Calu3 (cell line): ENCODE measurements at regions not wholly inside any gene's neighbourhood (a gene's known extent, or its start where the extent isn't known, plus 50 kb on each side); places are given as distances from the start of the nearest gene placed in this dataset.

Experiments
- BruUV-seq: library from RNA; stranded (reverse); fragments of 400-500 nt; replicated peaks from 2 replicates; lab custom pipeline; 2021; lab: Mats Ljungman, UMichigan
- CTCF ChIA-PET: fragments of 300-600 bp; sonication (Branson Sonifier 250); formaldehyde crosslinking; loops from one replicate; lab custom pipeline; 2022; ENCODE audit warnings: antibody characterized with exemption; lab: Charles Lee
- DNase-seq: peaks from one replicate; pipeline ENCODE4 v3.0.0; 2022
- H3K27ac Mint-ChIP-seq: one replicate; pipeline ENCODE4 v1.8.0; 2022; ENCODE audit warnings: mixed read lengths; ENCODE audit not compliant: unreplicated experiment
- H3K27me3 Mint-ChIP-seq: one replicate; pipeline ENCODE4 v1.8.0; 2022; ENCODE audit warnings: mixed read lengths; ENCODE audit not compliant: unreplicated experiment
- H3K36me3 Mint-ChIP-seq: one replicate; pipeline ENCODE4 v1.8.0; 2022; ENCODE audit warnings: mild to moderate bottlenecking, moderate library complexity, mixed read lengths; ENCODE audit not compliant: insufficient read depth, unreplicated experiment
- H3K4me1 Mint-ChIP-seq: one replicate; pipeline ENCODE4 v1.8.0; 2022; ENCODE audit warnings: mild to moderate bottlenecking, low read depth, mixed read lengths; ENCODE audit not compliant: unreplicated experiment
- H3K4me3 Mint-ChIP-seq: one replicate; pipeline ENCODE4 v1.8.0; 2022; ENCODE audit warnings: mild to moderate bottlenecking, low read depth, moderate library complexity, mixed read lengths; ENCODE audit not compliant: unreplicated experiment
- H3K9me3 Mint-ChIP-seq: one replicate; pipeline ENCODE4 v1.8.0; 2022; ENCODE audit warnings: low read depth, mixed read lengths; ENCODE audit not compliant: unreplicated experiment
- CTCF ChIP-seq: fragments of 200-600 bp; IDR thresholded peaks from one replicate; pipeline ENCODE4 v1.8.0; 2022; ENCODE audit warnings: antibody characterized with exemption; ENCODE audit not compliant: unreplicated experiment
- intact Hi-C: fragments of 100-400 bp; cut with micrococcal nuclease; formaldehyde crosslinking; loops from one replicate; pipeline ENCODE4 v1.10.0; 2022; ENCODE audit not compliant: unreplicated experiment

DNA sequence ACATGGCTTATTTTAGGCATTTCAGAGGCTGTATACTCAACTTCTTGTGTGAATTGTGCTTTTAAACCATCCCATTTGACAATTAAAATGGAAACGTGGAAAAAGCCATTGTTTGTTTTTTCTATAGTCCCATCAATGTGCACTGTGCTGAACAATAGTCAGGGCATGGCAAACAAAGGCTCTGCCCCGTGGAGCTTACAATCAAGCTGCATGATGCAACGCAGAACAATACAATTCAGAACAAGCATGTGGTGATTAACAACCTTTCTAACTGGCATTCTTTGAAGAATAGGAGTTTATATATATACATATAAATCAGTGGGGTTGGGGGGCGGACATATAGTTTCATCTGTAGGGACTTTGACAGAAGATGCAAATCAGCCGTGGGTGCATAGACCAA, 2125.4 kb upstream of the WWC1 start:
- H3K4me3 Mint-ChIP-seq, result no peak overlapping the region
- DNase-seq, result no peak
- BruUV-seq, result no TSS peak
- CTCF ChIA-PET, result no interaction called here
- H3K36me3 Mint-ChIP-seq, result no peaks in the 10 kb centered on the region
- no peaks in the 10 kb centered on the region for H3K27me3 Mint-ChIP-seq
- H3K27ac Mint-ChIP-seq, result no peak overlapping the region
- no peaks in the 10 kb centered on the region for H3K4me1 Mint-ChIP-seq
- TF ChIP-seq CTCF, result no peak
- no peaks in the 10 kb centered on the region for H3K9me3 Mint-ChIP-seq
- intact Hi-C loops, result no loop called here

- CTCF ChIA-PET, result no interaction called here
- no peak for DNase-seq
- intact Hi-C loops, result no loop called here
- no peak overlapping the region for H3K4me3 Mint-ChIP-seq
- no peaks in the 10 kb centered on the region for H3K27me3 Mint-ChIP-seq
- BruUV-seq, result no TSS peak
- H3K36me3 Mint-ChIP-seq, result no peaks in the 10 kb centered on the region
- TF ChIP-seq CTCF, result no peak
- peaks cover 3% of the 10 kb centered on the region for H3K9me3 Mint-ChIP-seq
- no peak overlapping the region for H3K27ac Mint-ChIP-seq
- H3K4me1 Mint-ChIP-seq, result no peaks in the 10 kb centered on the region
Measured at GRCh38 chr5:166172597-166172996, 2118.8 kb upstream of the WWC1 start.

GRCh38 chr5:166178411-166179080, 2112.9 kb upstream of the WWC1 start:
- Mint-ChIP-seq H3K27me3 (no peaks in the 10 kb centered on the region), H3K27ac (no peak overlapping the region), H3K36me3 (no peaks in the 10 kb centered on the region), H3K4me3 (no peak overlapping the region), H3K4me1 (no peaks in the 10 kb centered on the region), H3K9me3 (peaks cover 6% of the 10 kb centered on the region)
- intact Hi-C loops, result no loop called here
- no TSS peak for BruUV-seq
- no peak for TF ChIP-seq CTCF
- DNase-seq, result no peak
- CTCF ChIA-PET, result no interaction called here

DNA sequence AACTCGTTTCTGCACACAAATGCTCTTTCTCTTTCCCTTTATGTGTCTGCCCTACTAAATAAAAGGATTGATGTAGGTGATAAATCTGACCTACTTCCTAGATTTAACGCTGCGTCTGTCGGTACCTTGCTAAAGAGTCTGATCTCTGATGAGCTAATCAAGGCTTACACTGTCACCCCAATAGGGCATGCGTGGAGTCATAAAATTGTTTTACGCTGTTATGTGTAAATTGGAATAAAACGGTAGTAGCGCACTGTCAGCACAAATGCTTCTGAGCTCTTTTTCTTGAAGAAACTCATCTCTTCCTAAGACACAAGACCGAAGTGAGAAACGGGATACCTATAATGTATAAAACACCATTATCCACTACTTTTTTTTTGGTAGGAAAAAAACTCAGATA, 2106.3 kb upstream of the WWC1 start:
- peaks cover 7% of the 10 kb centered on the region for H3K9me3 Mint-ChIP-seq
- intact Hi-C loops, result no loop called here
- H3K27ac Mint-ChIP-seq, result no peak overlapping the region
- CTCF ChIA-PET, result no interaction called here
- peaks cover 6% of the 10 kb centered on the region for H3K4me1 Mint-ChIP-seq
- BruUV-seq, result no TSS peak
- no peak overlapping the region for H3K4me3 Mint-ChIP-seq
- no peaks in the 10 kb centered on the region for H3K27me3 Mint-ChIP-seq
- no peak for TF ChIP-seq CTCF
- H3K36me3 Mint-ChIP-seq, result no peaks in the 10 kb centered on the region
- no peak for DNase-seq
